K562 (cell line): ENCODE measurements at regions not wholly inside any gene's neighbourhood (a gene's known extent, or its start where the extent isn't known, plus 50 kb on each side); places are given as distances from the start of the nearest gene placed in this dataset.

Source experiments
- ATF3 ChIP-seq, 2 experiments: fragments of 450-650 bp in 1 of 2; sonication (generic) in 1 of 2; formaldehyde crosslinking in 1 of 2; IDR thresholded peaks in 1 of 2; conservative IDR thresholded peaks in 1 of 2; 2 replicates each; pipeline versions ENCODE4 v1.6.1 to v1.8.1; 2016 to 2023; ENCODE audit warnings: mild to moderate bottlenecking in 2 of 2, moderate library complexity in 2 of 2, inconsistent platforms in 1 of 2, missing genetic modification reagents in 1 of 2
- HMG20A ChIP-seq: fragments of 450-650 bp; formaldehyde crosslinking; conservative IDR thresholded peaks from 2 replicates; pipeline ENCODE4 v1.4.0; 2020; ENCODE audit warnings: mild to moderate bottlenecking, mixed read lengths
- MXI1 ChIP-seq: IDR thresholded peaks from 2 replicates; pipeline ENCODE4 v1.6.1; 2011; ENCODE audit warnings: low read depth, mild to moderate bottlenecking, improper control_type of control experiment, low read length
- NR2F6 ChIP-seq: fragments of 450-650 bp; formaldehyde crosslinking; IDR thresholded peaks from 2 replicates; pipeline ENCODE4 v1.4.0; 2020; ENCODE audit warnings: mild to moderate bottlenecking
- POLR2A ChIP-seq: fragments of 450-650 bp; conservative IDR thresholded peaks from 2 replicates; pipeline ENCODE4 v1.6.1; 2016
- TCF7L2 ChIP-seq: fragments of 150-350 bp; IDR thresholded peaks from 2 replicates; pipeline ENCODE4 v1.6.1; 2016; ENCODE audit warnings: low read depth, mild to moderate bottlenecking, low read length, moderate library complexity
- TEAD1 ChIP-seq, 2 experiments: fragments of 450-650 bp in 1 of 2; sonication (generic) in 1 of 2; formaldehyde crosslinking; IDR thresholded peaks; 2 replicates each; pipeline versions ENCODE4 v1.4.0 to v1.8.0; 2020 to 2022; ENCODE audit warnings: mild to moderate bottlenecking in 2 of 2, missing genetic modification reagents in 1 of 2
- YY1 ChIP-seq, 3 experiments: IDR thresholded peaks; 2 replicates each; pipeline ENCODE4 v1.6.1; 2011; ENCODE audit warnings: low read length in 2 of 3, mild to moderate bottlenecking in 2 of 3, moderate library complexity in 2 of 3, borderline replicate concordance in 1 of 3, control low read depth in 1 of 3, low read depth in 1 of 3; ENCODE audit not compliant: insufficient read depth in 3 of 3, insufficient replicate concordance in 2 of 3, control insufficient read depth in 1 of 3, insufficient read length in 1 of 3; ENCODE audit errors: extremely low read depth in 1 of 3
- ZFP36 ChIP-seq: fragments of 150-350 bp; IDR thresholded peaks from 2 replicates; pipeline ENCODE4 v1.6.1; 2018; ENCODE audit warnings: low read length, low read depth; ENCODE audit not compliant: partially characterized antibody
- ZNF398 ChIP-seq: fragments of 250-450 bp; sonication (Bioruptor Pico); IDR thresholded peaks from 2 replicates; pipeline ENCODE4 v1.8.0; 2021; ENCODE audit warnings: moderate library complexity, mild to moderate bottlenecking, inconsistent platforms

- TF ChIP-seq TEAD1 (CRISPR knock-in tag; IDR thresholded peaks at IDR 0.05), result no peak
- no peak for TF ChIP-seq YY1 (IDR thresholded peaks at IDR 0.05; ENCODE audit: borderline replicate concordance in 1 of 3, control insufficient read depth in 1 of 3, extremely low read depth in 1 of 3, insufficient read depth in 3 of 3, insufficient read length in 1 of 3, insufficient replicate concordance in 2 of 3, low read depth in 1 of 3, low read length in 2 of 3)
- TF ChIP-seq ZNF398, result no peak
- no peak for TF ChIP-seq HMG20A
- TF ChIP-seq ATF3 (IDR thresholded peaks at IDR 0.05), result no peak
- TF ChIP-seq ATF3 (CRISPR knock-in tag; conservative IDR thresholded peaks at IDR 0.05), result no peak
- TF ChIP-seq TCF7L2, result no peak
- no peak for TF ChIP-seq POLR2A
- no peak for TF ChIP-seq ZFP36
- no peak for TF ChIP-seq NR2F6
- TF ChIP-seq MXI1, result no peak
Measured at GRCh38 chr16:66054095-66054494, 312.4 kb upstream of the CDH5 start.
